WTC11 (cell line): ENCODE measurements at regions not wholly inside any gene's neighbourhood (a gene's known extent, or its start where the extent isn't known, plus 50 kb on each side); places are given as distances from the start of the nearest gene placed in this dataset.

Source experiments
- ATAC-seq: fragments of 200-7000 bp; cut with Tn5 transposase; 2 replicates; pipeline ENCODE4 v1.10.0; 2021; ENCODE audit warnings: mild to moderate bottlenecking, moderate library complexity
- CTCF ChIA-PET: fragments of 300-600 bp; sonication (Branson Sonifier 250); formaldehyde crosslinking; loops from one replicate; lab custom pipeline; 2021; ENCODE audit warnings: antibody characterized with exemption; lab: Charles Lee
- POLR2A ChIA-PET: fragments of 350-600 bp; sonication (Branson Sonifier 250); formaldehyde crosslinking; loops from one replicate; lab custom pipeline; 2021; ENCODE audit warnings: antibody characterized with exemption; lab: Charles Lee
- DNase-seq: peaks from one replicate; pipeline ENCODE4 v3.0.0; 2021; ENCODE audit warnings: low spot score
- H3K27ac Mint-ChIP-seq: 2 replicates; pipeline ENCODE4 v1.8.0; 2021; ENCODE audit warnings: mixed read lengths
- H3K27me3 Mint-ChIP-seq: 2 replicates; pipeline ENCODE4 v1.8.0; 2021; ENCODE audit warnings: low read depth, mild to moderate bottlenecking, moderate library complexity, mixed read lengths
- H3K36me3 Mint-ChIP-seq: 2 replicates; pipeline ENCODE4 v1.8.0; 2021; ENCODE audit warnings: mixed read lengths
- H3K4me1 Mint-ChIP-seq: 2 replicates; pipeline ENCODE4 v1.8.0; 2022; ENCODE audit warnings: mixed read lengths
- H3K4me3 Mint-ChIP-seq: 2 replicates; pipeline ENCODE4 v1.8.0; 2021; ENCODE audit warnings: mild to moderate bottlenecking, moderate library complexity, mixed read lengths
- H3K9me3 Mint-ChIP-seq: 2 replicates; pipeline ENCODE4 v1.8.0; 2021; ENCODE audit warnings: mixed read lengths
- CDX4 ChIP-seq: fragments of 250-450 bp; sonication (Bioruptor Pico); IDR thresholded peaks from 2 replicates; pipeline ENCODE4 v1.9.0; 2021; ENCODE audit warnings: moderate library complexity, mild to moderate bottlenecking, inconsistent platforms, borderline replicate concordance
- CREB1 ChIP-seq: sonication (generic); formaldehyde crosslinking; IDR thresholded peaks from 2 replicates; pipeline ENCODE4 v1.8.0; 2023; ENCODE audit warnings: mild to moderate bottlenecking, missing genetic modification reagents
- E2F5 ChIP-seq: sonication (generic); formaldehyde crosslinking; IDR thresholded peaks from 2 replicates; pipeline ENCODE4 v1.8.1; 2022; ENCODE audit warnings: mild to moderate bottlenecking, moderate library complexity, missing genetic modification reagents
- ERG ChIP-seq: fragments of 250-450 bp; sonication (Bioruptor Pico); IDR thresholded peaks from 2 replicates; pipeline ENCODE4 v1.8.0; 2021; ENCODE audit warnings: mild to moderate bottlenecking
- IRF2 ChIP-seq: sonication (generic); formaldehyde crosslinking; IDR thresholded peaks from 2 replicates; pipeline ENCODE4 v1.8.0; 2022; ENCODE audit warnings: low read depth, missing genetic modification reagents, borderline replicate concordance
- MLX ChIP-seq: sonication (generic); formaldehyde crosslinking; IDR thresholded peaks from 2 replicates; pipeline ENCODE4 v1.8.1; 2023; ENCODE audit warnings: mild to moderate bottlenecking, missing genetic modification reagents, moderate library complexity
- PRDM15 ChIP-seq: sonication (generic); formaldehyde crosslinking; IDR thresholded peaks from 2 replicates; pipeline ENCODE4 v1.8.0; 2022; ENCODE audit warnings: missing genetic modification reagents
- PREB ChIP-seq: sonication (generic); formaldehyde crosslinking; IDR thresholded peaks from 2 replicates; pipeline ENCODE4 v1.8.1; 2022; ENCODE audit warnings: mild to moderate bottlenecking, missing genetic modification reagents, moderate library complexity, borderline replicate concordance
- SMAD3 ChIP-seq: sonication (generic); formaldehyde crosslinking; IDR thresholded peaks from 2 replicates; pipeline ENCODE4 v1.8.0; 2022; ENCODE audit warnings: missing genetic modification reagents, mild to moderate bottlenecking, borderline replicate concordance
- STAT6 ChIP-seq: sonication (generic); formaldehyde crosslinking; conservative IDR thresholded peaks from 2 replicates; pipeline ENCODE4 v1.8.1; 2023; ENCODE audit warnings: mild to moderate bottlenecking, low read depth, missing genetic modification reagents, moderate library complexity
- TEAD1 ChIP-seq: sonication (generic); formaldehyde crosslinking; IDR thresholded peaks from 2 replicates; pipeline ENCODE4 v1.8.0; 2022; ENCODE audit warnings: mild to moderate bottlenecking, missing genetic modification reagents
- ZBTB21 ChIP-seq: sonication (generic); formaldehyde crosslinking; IDR thresholded peaks from 2 replicates; pipeline ENCODE4 v1.8.1; 2023; ENCODE audit warnings: mild to moderate bottlenecking, missing genetic modification reagents, borderline replicate concordance
- ZNF219 ChIP-seq: sonication (generic); formaldehyde crosslinking; IDR thresholded peaks from 2 replicates; pipeline ENCODE4 v1.8.0; 2023; ENCODE audit warnings: missing genetic modification reagents, mild to moderate bottlenecking, borderline replicate concordance
- ZNF232 ChIP-seq: sonication (generic); formaldehyde crosslinking; IDR thresholded peaks from 2 replicates; pipeline ENCODE4 v1.8.0; 2022; ENCODE audit warnings: mild to moderate bottlenecking, missing genetic modification reagents
- ZNF416 ChIP-seq: fragments of 250-450 bp; sonication (Bioruptor Pico); IDR thresholded peaks from 2 replicates; pipeline ENCODE4 v1.9.0; 2021; ENCODE audit warnings: mild to moderate bottlenecking, inconsistent platforms
- ZNF423 ChIP-seq: fragments of 250-450 bp; sonication (Bioruptor Pico); IDR thresholded peaks from 2 replicates; pipeline ENCODE4 v2.1.2; 2022; ENCODE audit warnings: mild to moderate bottlenecking, moderate library complexity

- TF ChIP-seq STAT6 (CRISPR knock-in tag) = no peak
- no peak for TF ChIP-seq ZBTB21 (CRISPR knock-in tag)
Observed at GRCh38 chr6:19479551-19479950, 357.6 kb upstream of the ID4 start (continued).

- Mint-ChIP-seq H3K9me3 (peaks cover 25% of the 10 kb centered on the region), H3K4me1 (no peaks in the 10 kb centered on the region), H3K27me3 (no peaks in the 10 kb centered on the region), H3K27ac (no peak overlapping the region), H3K36me3 (peaks cover 14% of the 10 kb centered on the region), H3K4me3 (no peak overlapping the region)
- DNase-seq = no peak
- ChIA-PET POLR2A (interaction anchor here (0.5 kb wide), 1 partner anchor 66 kb away, joined by 4 read pairs; no protein-coding TSS in a partner anchor), CTCF (no interaction called here)
- no peak for ATAC-seq
- TF ChIP-seq SMAD3 = no peak
- no peak for TF ChIP-seq MLX (CRISPR knock-in tag)
- TF ChIP-seq CDX4 (CRISPR knock-in tag) = no peak
- TF ChIP-seq TEAD1 (CRISPR knock-in tag) = no peak
- no peak for TF ChIP-seq IRF2
- no peak for TF ChIP-seq ERG (CRISPR knock-in tag)
- no peak for TF ChIP-seq PRDM15 (CRISPR knock-in tag)
- no peak for TF ChIP-seq ZNF232 (CRISPR knock-in tag)
- TF ChIP-seq PREB (CRISPR knock-in tag) = no peak
Observed at GRCh38 chr6:19492636-19493405, 344.3 kb upstream of the ID4 start.

- H3K9me3 Mint-ChIP-seq = peaks cover 40% of the 10 kb centered on the region
- DNase-seq (no peak), ATAC-seq (no peak)
- no peaks in the 10 kb centered on the region for H3K27me3 Mint-ChIP-seq
- no peak overlapping the region for H3K27ac Mint-ChIP-seq
- no peak overlapping the region for H3K4me3 Mint-ChIP-seq
- no peaks in the 10 kb centered on the region for H3K4me1 Mint-ChIP-seq
- peaks cover 2% of the 10 kb centered on the region; the same call in 1 of the 2 replicates for H3K36me3 Mint-ChIP-seq
- POLR2A ChIA-PET = no interaction called here
- CTCF ChIA-PET = no interaction called here
- no peak for TF ChIP-seq MLX (CRISPR knock-in tag)
- TF ChIP-seq CREB1 (CRISPR knock-in tag) = no peak
- TF ChIP-seq ZNF219 (CRISPR knock-in tag) = no peak
- no peak for TF ChIP-seq E2F5 (CRISPR knock-in tag)
- no peak for TF ChIP-seq ZNF416 (CRISPR knock-in tag)
- TF ChIP-seq ZNF423 (CRISPR knock-in tag) = no peak
- no peak for TF ChIP-seq IRF2
Observed at GRCh38 chr6:19501737-19502245, 335.4 kb upstream of the ID4 start.
